GM18517 (cell line): ENCODE measurements at regions not wholly inside any gene's neighbourhood (a gene's known extent, or its start where the extent isn't known, plus 50 kb on each side); places are given as distances from the start of the nearest gene placed in this dataset.

Experiments used
- ATAC-seq: cut with Tn5 transposase; IDR thresholded peaks from one replicate; pipeline ENCODE4 v1.9.1; 2021; ENCODE audit warnings: mild to moderate bottlenecking, moderate library complexity; ENCODE audit not compliant: unreplicated experiment

GRCh38 chr16:13291591-13292333 lies 390.4 kb downstream of the SHISA9 start:
- ATAC-seq = no peak

DNA sequence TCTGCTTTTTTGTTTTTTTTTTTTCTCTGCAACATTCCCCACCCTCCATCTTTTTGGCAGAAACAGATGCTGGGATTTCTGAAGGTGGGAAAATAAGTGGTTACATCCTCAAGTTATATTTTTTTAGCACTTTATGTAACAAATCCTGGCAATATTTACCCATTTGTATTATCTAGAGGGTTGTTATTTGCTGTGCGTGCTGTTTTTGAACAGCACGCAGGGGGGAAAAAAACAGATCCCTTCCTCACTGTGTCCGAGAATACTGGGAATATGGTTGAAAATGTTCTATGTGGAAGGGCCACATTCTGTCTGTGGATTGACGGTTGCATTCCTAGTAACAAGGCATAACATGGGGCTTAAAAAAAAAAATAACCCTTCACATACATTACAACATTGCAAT lies 394.8 kb downstream of the SHISA9 start:
- ATAC-seq = no peak

GRCh38 chr16:13298666-13299065 lies 397.3 kb downstream of the SHISA9 start:
- ATAC-seq = no peak

DNA sequence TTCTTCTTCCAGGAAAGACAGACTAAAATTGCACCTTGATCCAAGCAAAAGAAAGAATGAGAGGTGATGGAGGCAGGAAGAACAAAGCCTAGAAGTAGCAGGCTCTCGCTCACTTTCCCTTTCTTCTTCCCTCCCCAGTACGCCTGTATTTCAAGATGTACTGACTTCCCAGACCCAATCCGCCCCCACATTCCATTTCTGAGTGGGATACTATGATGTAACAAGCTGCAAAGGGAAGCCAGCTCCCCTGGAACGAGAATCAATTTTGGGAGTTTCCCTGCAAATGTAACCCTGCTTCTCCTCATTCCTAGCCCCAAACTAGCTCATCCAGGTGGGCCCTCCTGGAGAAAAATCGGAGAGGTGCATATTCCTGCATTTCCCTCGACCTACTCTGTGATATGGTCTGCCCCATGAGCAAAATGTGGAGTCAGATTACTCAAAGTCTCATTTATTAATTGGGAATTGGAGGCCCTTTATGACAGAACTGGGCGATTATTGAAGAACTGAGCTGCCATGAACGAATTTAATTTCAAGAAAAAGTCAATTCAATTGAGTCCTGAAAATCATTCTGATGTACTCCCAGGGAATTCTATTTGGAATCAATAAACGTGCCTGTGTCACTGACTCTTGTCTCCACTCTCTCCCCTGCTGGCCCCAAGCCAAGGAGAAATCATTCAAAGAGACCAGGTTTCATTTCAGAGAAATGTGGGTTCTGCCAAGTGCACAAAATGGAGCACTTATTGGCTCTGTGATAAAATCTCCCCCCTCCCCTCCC lies 398.9 kb downstream of the SHISA9 start:
- no peak for ATAC-seq

DNA sequence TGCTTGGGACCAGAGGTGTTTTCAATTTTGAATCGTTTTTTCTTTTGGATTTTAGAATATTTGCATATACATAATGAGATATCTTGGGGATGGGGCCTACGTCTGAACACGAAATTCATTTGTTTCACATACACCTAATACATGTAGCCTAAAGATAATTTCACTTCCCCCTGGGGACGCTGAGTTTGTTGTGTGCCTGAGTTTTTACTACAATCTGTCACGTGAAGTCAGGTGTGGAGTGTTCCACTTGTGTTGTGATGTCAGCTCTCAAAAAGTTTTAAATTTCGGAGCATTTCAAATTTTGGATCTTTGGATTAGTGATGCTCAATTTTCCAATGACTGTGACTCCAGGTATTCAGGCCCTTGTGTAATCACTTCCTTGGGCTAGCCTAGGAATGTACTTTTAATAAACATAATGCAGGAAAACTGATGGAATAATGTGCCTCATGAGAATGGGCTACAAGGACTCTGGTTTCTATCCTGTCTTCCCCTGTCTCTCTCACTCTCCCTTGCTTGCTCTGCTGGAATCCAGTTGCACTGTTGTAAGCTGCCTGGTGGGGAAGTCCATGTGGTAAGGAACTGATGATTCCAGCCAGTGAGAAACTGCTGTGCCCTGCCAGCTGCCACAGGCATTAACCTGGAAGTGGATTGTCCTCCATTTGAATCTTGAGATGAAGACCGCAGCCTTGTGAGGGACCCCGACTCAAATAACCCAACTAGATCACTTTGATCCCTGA lies 403.8 kb downstream of the SHISA9 start:
- no peak for ATAC-seq

DNA sequence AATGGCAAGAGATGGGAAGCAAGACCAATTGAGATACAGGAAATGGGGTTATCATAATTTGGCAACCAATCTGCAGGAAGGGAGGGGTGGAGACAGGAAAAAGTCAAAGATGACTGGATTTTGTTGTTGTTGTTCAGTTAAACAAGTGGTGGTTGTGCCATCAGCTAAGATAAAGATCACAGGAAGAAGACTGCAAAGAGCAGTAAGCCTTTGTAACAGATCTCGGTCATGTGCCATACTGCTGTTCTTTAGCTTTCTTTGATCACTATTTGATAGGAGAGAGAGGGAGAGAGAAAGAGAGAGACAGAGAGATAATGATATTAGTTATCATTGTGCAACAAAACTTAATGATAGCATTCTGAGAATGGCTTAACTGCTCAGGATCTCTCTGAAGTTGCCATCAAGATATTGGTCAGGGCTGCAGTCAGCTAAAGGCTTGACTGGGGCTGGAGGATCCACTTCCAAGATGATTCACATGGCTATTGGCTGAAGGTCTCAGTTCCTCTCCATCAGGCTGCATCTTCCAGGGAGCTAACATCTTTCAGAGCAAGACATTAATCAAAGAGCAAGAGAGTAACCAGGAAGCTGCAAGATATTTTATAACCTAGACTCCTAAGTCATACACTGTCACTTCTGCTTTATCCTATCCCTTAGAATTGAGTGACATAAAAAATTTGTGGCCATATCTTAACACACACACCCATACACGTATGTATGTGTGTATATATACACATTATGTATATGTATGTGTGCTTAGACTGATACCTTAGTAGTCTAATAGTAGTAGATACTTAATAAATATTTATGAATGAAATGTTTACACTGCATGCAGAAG lies 405.0 kb downstream of the SHISA9 start:
- ATAC-seq = no peak

DNA sequence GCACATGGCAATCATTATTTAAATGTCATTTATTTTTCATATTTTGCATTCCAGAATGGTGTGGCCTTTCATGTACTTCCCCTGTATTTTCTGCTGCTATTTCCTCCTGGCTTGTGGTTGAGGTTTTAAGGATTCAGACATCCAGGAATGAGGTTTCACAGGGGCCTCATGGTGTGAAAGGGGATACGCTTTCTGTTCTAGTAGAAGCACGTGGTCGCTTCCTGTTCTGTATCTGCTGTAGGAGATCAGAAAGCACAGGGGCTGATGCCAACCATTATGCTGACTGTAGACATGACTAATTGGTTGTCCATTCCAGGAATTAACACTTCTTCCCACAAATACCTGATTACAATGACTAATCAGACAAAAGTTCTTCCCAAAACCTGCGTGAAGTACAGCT lies 405.9 kb downstream of the SHISA9 start:
- no peak for ATAC-seq

DNA sequence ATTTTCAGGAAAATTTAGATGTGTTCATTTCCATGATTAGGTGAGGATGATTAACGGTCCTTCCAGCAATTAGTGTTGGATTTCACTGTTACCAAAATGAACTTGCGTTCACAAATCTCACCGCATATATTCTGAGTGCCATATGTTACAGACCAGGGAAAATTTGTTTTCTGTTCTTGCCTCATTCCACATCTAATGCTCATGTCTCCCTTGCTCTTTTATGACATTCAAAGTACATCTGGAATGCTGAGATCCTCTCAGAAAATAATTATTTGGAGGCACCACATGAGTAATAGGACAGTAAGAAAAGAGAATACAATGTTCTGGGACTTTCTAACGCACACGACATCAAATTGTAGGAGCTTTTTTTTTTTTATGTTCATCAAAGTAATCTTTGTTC lies 406.5 kb downstream of the SHISA9 start:
- no peak for ATAC-seq

DNA sequence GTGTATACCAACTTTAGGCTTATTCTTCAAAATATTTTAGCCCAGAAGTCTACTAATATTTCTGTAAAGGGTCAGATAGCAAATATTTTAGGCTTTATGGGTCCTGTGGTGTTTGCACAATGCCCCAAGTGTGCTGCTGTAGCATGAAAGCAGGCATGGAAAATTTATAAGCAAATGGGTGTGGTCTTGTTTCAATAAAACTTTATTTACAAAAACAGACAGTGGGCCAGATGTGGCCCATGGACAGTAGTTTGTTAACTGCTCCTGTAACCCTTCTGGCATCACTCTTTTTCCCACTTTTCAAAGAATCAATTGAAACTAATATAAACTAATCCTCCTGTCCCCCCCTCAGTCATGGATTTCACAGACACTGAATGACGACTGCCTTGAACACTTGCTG lies 410.7 kb downstream of the SHISA9 start:
- ATAC-seq = no peak

- no peak for ATAC-seq
These were observed 412.0 kb downstream of the SHISA9 start for GRCh38 chr16:13313351-13313750.

- no peak for ATAC-seq
These were observed 413.2 kb downstream of the SHISA9 start for GRCh38 chr16:13314633-13315032.

DNA sequence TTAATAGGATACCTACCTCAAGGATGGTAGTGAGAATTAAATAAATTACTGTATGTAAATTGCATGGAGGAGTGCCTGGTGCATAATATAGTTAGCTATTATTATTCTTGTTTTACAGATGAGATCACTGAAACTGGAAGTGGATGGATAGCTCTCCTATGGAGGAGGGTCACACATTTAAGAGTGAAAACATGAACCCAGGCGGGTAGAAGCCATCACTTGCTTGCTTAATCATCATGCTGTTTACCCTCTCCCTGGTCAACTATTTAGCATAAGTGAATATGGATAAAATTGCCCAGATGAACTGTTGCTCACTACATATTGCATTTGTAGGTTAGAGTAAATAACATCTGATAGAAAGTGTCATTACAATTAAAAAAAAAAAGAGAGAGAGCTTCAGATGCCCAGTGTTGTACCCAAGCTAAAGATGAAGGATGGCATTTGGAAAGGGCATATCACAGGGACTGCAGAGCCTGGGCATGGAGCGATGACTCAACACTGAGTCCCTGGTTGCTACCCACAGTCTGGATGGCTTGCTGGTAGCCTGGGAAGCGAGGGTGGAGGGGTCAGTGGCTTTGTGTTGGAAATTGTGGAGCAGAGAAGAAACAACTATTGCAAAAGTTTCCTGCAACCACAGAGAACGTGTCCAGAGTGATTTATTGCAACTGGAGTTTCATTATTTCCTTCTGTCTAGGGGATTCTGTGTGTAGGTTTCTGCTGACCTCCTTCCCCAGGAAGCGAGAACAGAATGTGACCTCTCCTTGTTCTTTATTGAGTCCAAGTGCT lies 414.4 kb downstream of the SHISA9 start:
- ATAC-seq = no peak

GRCh38 chr16:13322336-13322735 lies 420.9 kb downstream of the SHISA9 start:
- no peak for ATAC-seq

- no peak for ATAC-seq
These were observed 423.5 kb downstream of the SHISA9 start for GRCh38 chr16:13324851-13325250.

DNA sequence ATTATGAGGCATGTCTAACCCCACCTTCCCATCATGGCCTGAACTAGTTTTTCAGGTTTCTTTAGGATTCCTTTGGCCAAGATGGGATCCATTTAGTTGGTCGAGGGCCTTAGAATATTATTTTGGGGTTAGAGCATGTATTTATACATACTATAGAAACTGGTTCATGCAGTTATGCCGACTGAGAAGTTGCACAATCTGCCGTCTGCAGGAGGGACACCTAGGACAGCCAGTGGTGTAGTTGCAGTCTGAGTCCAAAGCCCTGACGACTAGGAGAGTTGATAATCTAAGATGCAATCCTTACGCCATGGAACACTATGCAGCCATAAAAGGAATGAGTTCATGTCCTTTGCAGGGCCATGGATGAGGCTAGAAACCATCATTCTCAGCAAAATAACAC lies 424.0 kb downstream of the SHISA9 start:
- ATAC-seq = no peak

- no peak for ATAC-seq
These were observed 430.5 kb downstream of the SHISA9 start for GRCh38 chr16:13331918-13332317.

DNA sequence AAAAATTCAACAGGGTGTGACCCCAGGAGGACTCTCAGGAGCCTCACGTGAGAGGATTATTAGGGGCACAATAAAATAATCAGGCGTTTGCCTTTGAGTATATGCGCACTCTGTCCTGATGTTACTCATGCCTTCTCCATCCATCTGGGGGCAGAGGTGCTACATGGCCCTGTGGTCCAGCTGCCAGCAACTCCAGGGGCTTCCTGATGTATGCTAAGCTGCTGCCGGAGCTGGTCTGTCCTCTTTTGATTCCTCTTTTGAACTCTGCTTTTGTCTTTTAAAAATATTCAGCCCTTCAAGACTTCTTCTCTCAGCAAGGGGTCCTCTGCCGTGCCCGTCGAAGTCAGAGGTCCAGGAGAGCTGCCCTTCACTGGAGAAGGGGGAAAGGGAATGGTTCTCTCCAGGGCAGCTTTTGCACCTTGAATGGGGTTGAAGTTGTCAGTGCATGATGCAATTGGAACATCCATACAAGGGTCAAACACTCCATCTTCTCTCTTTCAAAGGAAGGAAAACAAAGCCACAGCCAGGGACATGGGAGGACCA lies 431.4 kb downstream of the SHISA9 start:
- ATAC-seq = no peak

DNA sequence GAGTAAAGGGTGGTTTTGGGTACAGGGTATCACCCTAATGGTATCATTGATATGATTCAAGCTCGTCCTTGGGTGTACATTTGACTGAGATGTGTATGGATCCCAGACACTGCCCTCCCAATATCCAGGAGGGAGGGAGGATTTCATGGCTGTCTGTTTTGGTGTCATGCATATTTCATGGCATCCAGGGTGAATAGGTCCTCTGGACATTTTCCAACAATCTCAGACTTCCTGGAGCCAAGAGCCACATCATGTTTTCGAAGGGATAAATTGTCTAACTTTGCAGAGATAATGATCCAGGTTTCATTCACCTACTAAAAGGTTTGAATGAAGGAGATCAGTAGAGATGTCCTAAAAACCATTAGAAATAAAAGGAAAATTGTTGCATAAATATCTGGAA lies 431.9 kb downstream of the SHISA9 start:
- ATAC-seq = no peak

DNA sequence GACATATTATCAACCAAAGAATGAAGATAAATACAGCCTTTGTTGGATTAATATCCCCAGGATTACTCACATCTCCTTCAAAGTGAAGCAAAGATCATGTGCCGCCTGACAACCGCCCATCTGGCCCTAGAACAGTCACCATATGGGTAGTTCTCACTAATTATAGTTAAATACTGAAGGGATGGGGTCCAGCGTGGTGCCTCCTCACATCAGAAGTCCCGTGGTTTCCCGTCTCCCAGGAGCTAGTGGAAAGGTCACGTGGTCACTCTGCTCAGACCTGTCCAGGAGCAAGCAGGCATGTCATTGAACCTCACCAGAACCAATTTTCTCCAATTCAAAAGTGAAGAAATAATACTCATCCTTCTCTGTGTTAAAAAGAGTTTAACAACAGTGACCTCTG lies 434.5 kb downstream of the SHISA9 start:
- no peak for ATAC-seq

DNA sequence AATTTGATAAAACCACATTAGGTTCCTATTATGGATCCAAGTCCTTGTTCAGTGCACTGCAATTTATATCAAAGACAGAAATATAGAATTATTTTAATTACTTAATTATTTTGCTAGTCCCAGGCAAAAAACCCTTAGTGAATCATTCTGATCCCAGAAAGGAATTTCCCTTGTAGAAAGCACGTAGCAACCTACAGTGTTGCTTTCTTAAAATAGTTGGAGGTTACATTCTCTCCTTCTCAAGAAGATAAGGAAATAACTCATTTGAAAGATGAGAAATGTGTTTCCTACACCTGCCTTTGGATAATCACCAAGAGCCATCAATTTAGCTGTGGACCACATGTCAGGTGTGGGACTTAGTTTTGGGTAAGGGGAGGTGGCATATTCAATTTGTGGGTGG lies 434.9 kb downstream of the SHISA9 start:
- no peak for ATAC-seq
